K562 (cell line): ENCODE measurements at regions not wholly inside any gene's neighbourhood (a gene's known extent, or its start where the extent isn't known, plus 50 kb on each side); places are given as distances from the start of the nearest gene placed in this dataset.

Experiments
- CCAR2 ChIP-seq: fragments of 200-400 bp; formaldehyde crosslinking; IDR thresholded peaks from 2 replicates; pipeline ENCODE4 v1.6.1; 2017; ENCODE audit warnings: mild to moderate bottlenecking, low read depth, low read length
- HDAC3 ChIP-seq: fragments of 450-650 bp; IDR thresholded peaks from 2 replicates; pipeline ENCODE4 v1.6.1; 2018; ENCODE audit warnings: borderline replicate concordance, mild to moderate bottlenecking, moderate library complexity; ENCODE audit not compliant: partially characterized antibody
- ZBTB8A ChIP-seq: fragments of 450-650 bp; IDR thresholded peaks from 2 replicates; pipeline ENCODE4 v1.6.1; 2018; ENCODE audit warnings: mild to moderate bottlenecking, moderate library complexity; ENCODE audit not compliant: partially characterized antibody
- TF ChIP-seq, protein P1 (sequence below), 2 experiments: fragments of 450-650 bp in 1 of 2; IDR thresholded peaks; 2 replicates each; pipeline ENCODE4 v1.6.1; 2011 to 2017; ENCODE audit warnings: low read depth in 2 of 2, antibody characterized with exemption in 1 of 2, borderline replicate concordance in 1 of 2, low read length in 1 of 2, mild to moderate bottlenecking in 1 of 2, mixed read lengths in 1 of 2; ENCODE audit not compliant: control insufficient read depth in 1 of 2
- TF ChIP-seq, protein P2 (sequence below): fragments of 450-650 bp; IDR thresholded peaks from 2 replicates; pipeline ENCODE4 v1.6.1; 2018; ENCODE audit not compliant: partially characterized antibody
- TF ChIP-seq, protein P3 (sequence below): fragments of 450-650 bp; formaldehyde crosslinking; IDR thresholded peaks from 2 replicates; pipeline ENCODE4 v1.4.0; 2020; ENCODE audit warnings: mild to moderate bottlenecking, moderate library complexity

DNA sequence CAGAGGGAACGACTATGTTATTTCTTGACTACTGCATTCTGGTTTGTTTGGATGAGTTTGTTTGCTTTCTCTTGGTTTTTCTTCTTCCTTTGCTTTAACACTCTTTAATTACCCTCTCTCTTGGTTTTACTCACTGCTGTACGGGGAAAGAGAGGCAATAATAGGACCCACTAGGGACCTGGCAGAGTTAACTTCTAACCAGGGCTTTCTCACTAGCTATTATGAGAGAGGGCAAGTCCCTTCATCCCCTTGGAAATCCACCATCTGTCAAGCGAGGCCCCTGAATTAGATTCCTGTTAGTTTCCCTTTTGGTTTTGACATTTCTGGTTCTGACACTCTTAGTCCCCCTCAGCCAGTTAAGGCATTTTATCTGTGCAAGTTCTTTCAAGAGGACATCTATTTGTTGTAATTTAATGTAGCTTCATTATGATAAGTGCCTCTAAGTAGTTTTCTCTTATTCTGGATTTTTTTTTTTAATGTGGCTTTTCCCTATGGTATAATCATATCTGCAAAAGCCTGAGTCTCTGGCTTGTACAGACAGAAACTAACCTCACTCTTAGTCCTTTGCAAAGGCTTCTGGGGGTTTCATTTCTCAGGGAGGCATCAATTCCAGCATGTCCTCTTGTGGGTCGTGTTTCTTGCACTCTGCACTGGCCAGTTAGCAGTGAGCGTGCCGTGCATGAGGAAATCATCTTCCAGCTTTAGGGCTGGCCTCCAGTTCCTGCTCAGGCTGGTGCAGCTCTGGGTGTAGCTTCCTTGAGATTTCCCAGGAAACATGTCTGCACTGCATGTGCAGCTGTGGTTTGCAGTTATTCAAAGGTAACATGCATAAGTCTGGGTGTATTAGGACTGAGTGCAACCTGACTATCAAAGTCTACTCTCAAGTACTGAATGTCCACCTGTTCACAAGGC lies 221.3 kb downstream of the STIM2 start (continued):
- TF ChIP-seq, protein P1, sequence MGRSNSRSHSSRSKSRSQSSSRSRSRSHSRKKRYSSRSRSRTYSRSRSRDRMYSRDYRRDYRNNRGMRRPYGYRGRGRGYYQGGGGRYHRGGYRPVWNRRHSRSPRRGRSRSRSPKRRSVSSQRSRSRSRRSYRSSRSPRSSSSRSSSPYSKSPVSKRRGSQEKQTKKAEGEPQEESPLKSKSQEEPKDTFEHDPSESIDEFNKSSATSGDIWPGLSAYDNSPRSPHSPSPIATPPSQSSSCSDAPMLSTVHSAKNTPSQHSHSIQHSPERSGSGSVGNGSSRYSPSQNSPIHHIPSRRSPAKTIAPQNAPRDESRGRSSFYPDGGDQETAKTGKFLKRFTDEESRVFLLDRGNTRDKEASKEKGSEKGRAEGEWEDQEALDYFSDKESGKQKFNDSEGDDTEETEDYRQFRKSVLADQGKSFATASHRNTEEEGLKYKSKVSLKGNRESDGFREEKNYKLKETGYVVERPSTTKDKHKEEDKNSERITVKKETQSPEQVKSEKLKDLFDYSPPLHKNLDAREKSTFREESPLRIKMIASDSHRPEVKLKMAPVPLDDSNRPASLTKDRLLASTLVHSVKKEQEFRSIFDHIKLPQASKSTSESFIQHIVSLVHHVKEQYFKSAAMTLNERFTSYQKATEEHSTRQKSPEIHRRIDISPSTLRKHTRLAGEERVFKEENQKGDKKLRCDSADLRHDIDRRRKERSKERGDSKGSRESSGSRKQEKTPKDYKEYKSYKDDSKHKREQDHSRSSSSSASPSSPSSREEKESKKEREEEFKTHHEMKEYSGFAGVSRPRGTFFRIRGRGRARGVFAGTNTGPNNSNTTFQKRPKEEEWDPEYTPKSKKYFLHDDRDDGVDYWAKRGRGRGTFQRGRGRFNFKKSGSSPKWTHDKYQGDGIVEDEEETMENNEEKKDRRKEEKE (IDR thresholded peaks at IDR 0.05; ENCODE audit: borderline replicate concordance in 1 of 2, control insufficient read depth in 1 of 2, low read depth in 2 of 2, low read length in 1 of 2), result no peak
- TF ChIP-seq, protein P2, sequence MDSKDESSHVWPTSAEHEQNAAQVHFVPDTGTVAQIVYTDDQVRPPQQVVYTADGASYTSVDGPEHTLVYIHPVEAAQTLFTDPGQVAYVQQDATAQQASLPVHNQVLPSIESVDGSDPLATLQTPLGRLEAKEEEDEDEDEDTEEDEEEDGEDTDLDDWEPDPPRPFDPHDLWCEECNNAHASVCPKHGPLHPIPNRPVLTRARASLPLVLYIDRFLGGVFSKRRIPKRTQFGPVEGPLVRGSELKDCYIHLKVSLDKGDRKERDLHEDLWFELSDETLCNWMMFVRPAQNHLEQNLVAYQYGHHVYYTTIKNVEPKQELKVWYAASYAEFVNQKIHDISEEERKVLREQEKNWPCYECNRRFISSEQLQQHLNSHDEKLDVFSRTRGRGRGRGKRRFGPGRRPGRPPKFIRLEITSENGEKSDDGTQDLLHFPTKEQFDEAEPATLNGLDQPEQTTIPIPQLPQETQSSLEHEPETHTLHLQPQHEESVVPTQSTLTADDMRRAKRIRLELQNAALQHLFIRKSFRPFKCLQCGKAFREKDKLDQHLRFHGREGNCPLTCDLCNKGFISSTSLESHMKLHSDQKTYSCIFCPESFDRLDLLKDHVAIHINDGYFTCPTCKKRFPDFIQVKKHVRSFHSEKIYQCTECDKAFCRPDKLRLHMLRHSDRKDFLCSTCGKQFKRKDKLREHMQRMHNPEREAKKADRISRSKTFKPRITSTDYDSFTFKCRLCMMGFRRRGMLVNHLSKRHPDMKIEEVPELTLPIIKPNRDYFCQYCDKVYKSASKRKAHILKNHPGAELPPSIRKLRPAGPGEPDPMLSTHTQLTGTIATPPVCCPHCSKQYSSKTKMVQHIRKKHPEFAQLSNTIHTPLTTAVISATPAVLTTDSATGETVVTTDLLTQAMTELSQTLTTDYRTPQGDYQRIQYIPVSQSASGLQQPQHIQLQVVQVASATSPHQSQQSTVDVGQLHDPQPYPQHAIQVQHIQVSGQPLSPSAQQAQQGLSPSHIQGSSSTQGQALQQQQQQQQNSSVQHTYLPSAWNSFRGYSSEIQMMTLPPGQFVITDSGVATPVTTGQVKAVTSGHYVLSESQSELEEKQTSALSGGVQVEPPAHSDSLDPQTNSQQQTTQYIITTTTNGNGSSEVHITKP, result no peak
- no peak for TF ChIP-seq ZBTB8A
- no peak for TF ChIP-seq HDAC3
- TF ChIP-seq, protein P3, sequence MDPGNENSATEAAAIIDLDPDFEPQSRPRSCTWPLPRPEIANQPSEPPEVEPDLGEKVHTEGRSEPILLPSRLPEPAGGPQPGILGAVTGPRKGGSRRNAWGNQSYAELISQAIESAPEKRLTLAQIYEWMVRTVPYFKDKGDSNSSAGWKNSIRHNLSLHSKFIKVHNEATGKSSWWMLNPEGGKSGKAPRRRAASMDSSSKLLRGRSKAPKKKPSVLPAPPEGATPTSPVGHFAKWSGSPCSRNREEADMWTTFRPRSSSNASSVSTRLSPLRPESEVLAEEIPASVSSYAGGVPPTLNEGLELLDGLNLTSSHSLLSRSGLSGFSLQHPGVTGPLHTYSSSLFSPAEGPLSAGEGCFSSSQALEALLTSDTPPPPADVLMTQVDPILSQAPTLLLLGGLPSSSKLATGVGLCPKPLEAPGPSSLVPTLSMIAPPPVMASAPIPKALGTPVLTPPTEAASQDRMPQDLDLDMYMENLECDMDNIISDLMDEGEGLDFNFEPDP (CRISPR knock-in tag), result no peak
- TF ChIP-seq CCAR2, result no peak
- TF ChIP-seq, all 486 proteins: peak for 0
